HG03060 (cell line): ENCODE measurements at regions not wholly inside any gene's neighbourhood (a gene's known extent, or its start where the extent isn't known, plus 50 kb on each side); places are given as distances from the start of the nearest gene placed in this dataset.

Experiments used
- ATAC-seq: cut with Tn5 transposase; IDR thresholded peaks from one replicate; pipeline ENCODE4 v1.9.1; 2021; ENCODE audit warnings: low read depth, moderate number of reproducible peaks; ENCODE audit not compliant: unreplicated experiment

DNA sequence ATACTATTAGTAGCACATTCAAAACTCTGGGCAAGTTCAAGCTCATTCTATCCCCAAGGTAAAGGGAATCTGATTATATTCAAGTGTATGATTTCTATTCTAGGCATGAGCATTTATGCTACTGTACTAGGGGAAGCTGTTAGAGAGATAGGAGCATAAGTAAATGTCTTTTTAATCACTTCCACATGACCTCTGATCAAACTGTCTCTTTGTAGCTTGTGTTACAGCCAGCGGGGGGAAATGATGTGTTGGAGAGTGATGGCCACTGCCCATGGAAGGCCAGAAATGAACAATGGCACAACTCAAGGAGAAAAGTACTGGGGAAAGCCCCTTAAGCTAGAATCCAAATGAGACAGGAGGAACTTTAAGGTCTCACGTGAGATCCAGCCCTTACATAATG lies 894.9 kb upstream of the CDH2 start:
- no peak for ATAC-seq

DNA sequence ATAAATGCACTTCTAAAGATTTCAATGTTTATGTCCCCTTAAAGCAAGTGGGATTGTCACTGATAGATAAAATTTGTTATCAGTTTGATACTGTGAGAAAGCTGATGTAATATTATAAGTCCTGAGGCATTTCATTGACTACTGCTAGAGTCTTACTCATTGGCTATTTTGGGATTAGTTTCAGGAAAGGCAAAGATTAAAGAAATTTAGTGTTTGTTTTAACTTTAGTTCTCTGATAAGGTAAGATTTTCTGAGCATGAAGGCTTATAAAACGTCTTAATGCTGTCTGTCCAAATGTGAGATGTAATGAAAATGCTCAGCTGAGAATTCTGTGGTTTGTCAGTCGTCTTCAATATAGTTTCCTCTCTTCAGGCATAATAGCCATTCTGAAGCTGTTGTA lies 886.4 kb upstream of the CDH2 start:
- ATAC-seq = no peak

- ATAC-seq = no peak
Measured at GRCh38 chr18:29062921-29063320, 886.0 kb upstream of the CDH2 start.

- no peak for ATAC-seq
Measured at GRCh38 chr18:29060349-29060748, 883.4 kb upstream of the CDH2 start.

DNA sequence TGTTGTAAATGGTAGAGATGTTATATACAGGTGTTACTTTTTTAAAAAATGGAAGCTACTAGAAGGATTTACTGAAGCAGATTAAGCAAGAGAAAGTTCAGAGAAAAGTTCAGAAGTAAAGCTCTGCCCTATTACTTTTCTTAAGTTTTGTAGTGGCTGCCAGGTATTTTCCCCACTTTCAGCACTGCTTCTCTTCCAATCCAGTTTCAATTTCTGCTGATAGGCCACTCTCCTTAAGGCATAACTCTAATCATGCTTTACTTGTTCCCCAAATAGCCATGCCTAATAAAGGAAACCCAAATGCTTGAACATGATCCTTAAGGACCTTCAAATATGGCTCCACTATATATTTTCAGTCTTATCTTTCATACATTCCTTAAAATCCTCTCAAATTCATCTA lies 880.8 kb upstream of the CDH2 start:
- ATAC-seq = no peak

- no peak for ATAC-seq
Measured at GRCh38 chr18:29056800-29057199, 879.9 kb upstream of the CDH2 start.

DNA sequence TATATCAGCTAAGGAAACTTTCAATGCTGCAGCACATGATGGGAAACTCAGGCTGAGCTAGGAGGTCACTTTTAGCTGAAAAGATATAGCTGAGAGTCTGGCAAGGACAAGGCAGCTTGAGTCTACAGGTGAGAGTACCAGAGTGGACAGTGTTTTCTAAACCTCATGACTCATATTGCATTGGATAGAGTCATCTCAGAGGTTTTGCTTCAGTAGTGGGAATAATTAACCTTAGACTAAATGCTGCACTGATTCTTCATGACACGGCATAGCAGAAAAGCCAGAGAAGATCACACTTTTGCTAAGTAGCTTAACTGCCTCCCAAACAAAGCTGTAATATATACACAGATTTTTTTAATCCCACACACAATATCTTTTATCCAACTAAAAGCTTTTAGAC lies 865.0 kb upstream of the CDH2 start:
- no peak for ATAC-seq

DNA sequence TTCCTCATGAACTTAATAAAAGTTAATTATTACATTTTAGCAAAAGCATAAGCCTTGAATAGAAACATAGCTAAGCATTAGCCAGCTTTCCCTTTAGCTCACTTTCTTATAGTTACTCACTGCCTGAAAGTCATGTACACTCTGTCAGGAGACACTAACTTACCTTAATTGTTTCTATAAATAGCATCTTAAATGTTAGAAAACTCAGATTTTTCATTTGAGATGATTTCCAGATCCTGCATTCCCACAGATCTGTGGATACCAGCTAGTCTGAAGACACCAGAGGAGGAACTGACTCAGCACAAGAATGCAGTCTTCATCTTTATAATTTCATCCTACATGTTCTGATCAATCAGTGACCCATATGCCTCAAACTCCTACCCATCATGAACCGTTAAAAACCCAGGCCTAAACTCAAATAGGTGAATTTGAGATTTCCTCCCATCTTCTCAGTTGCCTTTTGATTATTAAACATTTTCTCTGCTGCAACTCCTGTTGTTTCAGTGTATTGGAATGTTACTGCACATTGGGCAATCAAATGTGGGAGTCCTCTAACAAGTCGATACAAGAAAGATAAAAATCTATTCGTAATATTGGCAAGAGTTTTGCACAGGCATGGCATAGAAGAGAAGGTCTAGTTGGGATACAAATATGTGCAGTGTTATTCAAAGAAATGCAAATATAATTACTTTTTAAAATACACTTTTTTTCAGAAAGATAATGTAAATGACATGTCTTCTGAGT lies 857.4 kb upstream of the CDH2 start:
- ATAC-seq = no peak

GRCh38 chr18:29028560-29028959 lies 851.6 kb upstream of the CDH2 start:
- no peak for ATAC-seq

DNA sequence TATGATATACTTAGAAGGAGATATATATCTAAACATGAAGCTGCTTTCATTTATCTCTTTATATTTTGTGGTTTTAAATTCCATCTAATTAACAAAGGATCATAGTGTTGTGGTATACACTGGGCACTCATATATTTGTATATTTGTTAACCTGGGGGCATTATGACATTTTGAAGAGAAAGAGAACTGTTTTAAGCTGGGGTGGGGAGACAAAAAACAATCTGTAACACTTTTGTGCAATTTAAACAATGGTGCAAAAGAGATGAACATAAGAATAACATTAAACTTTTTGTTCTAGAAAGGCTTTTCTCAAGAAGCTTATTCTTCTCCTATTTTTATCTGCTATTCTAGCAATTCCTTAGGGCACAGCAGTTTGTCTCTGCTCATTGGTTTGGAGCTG lies 842.0 kb upstream of the CDH2 start:
- ATAC-seq = no peak

DNA sequence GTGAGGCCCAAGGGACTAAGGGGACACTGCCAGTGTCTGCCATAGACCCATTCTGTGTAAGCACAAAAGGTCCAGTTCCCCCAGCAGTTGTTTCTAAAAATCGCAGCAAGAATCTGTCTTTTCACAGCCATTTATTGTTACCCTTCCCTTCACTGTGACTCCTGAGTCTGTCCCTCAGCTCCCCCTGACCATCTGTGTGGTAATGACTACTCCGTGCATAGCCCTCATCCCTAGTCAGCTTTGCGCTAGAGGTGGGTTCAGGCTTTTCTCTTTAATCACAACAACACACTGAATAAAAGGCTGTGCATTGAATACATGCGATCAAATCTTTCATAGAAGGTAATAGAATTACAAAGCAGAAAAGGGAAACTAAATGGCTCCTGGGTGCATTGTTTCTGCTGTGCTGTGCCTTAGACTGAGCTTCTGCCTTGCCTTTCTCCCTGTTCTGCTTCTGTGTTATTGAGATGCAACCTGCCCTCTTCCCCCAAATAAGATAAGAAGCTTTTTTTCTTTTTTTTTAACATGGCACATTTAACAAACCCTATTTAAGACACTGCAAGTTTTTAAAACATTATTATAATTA lies 836.0 kb upstream of the CDH2 start:
- ATAC-seq = no peak

- ATAC-seq = no peak
Measured at GRCh38 chr18:29012364-29012763, 835.4 kb upstream of the CDH2 start.

- ATAC-seq = no peak
Measured at GRCh38 chr18:29009250-29009803, 832.4 kb upstream of the CDH2 start.

DNA sequence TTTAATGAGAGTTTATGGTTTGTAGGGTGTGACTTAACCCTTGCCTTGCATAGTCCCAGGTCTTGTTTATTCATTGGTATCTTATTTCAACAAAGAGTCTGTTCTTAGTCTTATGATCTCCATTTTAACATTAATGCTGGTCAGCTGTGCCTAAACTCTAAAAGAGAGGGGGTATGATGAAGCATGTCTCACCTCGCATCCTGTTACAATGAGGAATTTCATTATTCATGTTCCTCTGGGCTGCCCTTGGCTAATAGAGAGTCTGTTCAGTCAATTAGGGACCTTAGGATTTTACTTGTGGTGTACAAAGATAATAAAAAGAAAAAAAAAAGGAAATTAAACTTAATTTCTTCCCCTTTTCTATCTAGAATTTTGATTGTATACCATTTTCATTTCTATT lies 831.9 kb upstream of the CDH2 start:
- no peak for ATAC-seq

DNA sequence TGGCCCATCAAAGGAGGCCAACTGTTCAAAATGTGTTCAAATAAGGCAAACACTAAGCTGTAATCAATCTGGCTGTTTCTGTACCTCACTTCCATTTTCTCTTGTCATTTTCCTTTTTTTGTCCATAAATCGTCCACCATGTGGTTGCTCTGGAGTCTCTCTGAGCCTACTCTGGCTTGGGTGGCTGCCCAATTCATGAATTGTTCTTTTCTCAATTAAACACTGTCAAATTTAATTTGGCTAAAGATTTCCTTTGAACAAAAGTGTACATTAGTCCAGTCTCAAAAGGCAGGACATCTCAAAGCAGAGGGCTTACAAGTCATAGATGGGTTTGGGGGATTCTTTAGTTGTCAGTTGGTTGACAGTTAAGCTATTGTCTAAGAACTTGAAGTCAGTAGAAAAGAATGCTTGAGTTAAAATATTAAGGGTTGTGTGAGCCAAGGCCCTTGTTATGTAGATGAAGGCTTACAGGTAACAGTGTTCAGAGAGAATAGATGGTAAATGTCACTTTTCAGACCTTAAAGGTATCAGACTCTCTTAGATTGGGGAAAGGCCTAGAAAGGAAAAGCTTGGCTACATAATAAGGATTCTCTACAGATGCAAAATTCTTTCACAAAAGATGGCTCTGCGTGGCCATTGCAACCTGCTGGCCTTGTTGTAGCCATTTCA lies 831.2 kb upstream of the CDH2 start:
- no peak for ATAC-seq

DNA sequence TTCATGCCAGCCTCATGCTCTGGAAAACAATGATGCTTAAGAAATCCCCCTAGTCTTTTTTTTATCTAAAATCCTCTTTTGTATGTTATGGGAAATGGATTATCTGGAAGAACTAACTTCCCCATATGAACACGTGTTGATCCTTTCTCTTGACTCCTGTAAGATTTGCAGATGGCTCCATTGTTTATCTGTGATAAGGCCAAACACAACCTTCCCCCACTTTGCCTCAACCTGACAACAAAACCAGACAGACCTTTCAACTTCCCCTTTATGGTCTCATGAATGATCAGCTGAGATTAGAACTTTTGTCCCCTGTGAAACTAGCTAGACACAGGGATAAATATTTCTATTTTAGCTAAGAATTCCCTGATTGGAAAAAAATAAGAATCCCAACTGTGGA lies 828.0 kb upstream of the CDH2 start:
- ATAC-seq = no peak

DNA sequence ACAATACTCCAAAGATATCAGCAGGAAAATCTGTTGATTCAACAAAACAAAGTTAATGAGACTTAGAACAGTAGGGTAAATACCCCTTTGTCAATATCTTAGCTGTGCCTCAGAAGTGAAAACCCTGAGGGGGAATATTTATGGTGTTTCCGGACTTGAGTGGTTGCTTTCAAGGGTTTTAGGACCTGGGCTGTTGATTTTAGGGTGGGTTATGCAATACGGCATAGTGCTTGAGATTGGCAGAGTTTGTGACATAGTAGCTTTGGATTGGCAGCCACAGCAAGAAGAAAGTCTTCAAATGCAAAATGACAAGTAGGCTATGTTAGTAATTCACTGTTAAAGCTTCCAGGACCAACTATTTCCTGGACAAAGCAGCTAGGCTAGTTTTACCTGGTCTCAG lies 826.3 kb upstream of the CDH2 start:
- ATAC-seq = no peak

GRCh38 chr18:29002747-29003146 lies 825.8 kb upstream of the CDH2 start:
- no peak for ATAC-seq

- ATAC-seq = no peak
Measured at GRCh38 chr18:28999726-29000125, 822.8 kb upstream of the CDH2 start.

GRCh38 chr18:28995319-28995718 lies 818.4 kb upstream of the CDH2 start:
- no peak for ATAC-seq

GRCh38 chr18:28984731-28985130 lies 807.8 kb upstream of the CDH2 start:
- ATAC-seq = no peak

DNA sequence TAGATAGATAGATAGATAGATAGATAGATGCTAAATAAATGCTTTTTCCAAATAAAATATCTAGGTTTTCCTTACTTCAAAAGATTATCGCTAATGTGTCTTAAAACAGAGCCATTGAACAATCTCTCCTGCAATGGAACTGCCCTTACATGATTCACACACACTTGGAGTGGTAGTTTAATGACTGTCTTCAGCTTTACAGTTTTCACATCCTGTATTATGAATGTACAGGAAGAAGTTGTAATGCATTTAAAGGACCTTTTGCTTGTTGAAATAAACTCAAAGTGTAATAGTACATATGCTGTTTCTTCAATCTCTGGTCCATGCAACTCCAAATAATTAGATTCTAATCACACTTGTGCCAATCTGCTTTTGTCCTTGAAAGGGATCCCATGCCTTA lies 797.6 kb upstream of the CDH2 start:
- ATAC-seq = no peak
